Panc1 (cell line): ENCODE measurements at regions not wholly inside any gene's neighbourhood (a gene's known extent, or its start where the extent isn't known, plus 50 kb on each side); places are given as distances from the start of the nearest gene placed in this dataset.

Source experiments
- CTCF ChIP-seq: fragments of 450-650 bp; IDR thresholded peaks from 2 replicates; pipeline ENCODE4 v1.5.1; 2017; ENCODE audit warnings: mild to moderate bottlenecking
- POLR2AphosphoS5 ChIP-seq: IDR thresholded peaks from 2 replicates; pipeline ENCODE4 v1.6.1; 2012; ENCODE audit warnings: mild to moderate bottlenecking, low read depth, low read length, moderate library complexity
- TCF7L2 ChIP-seq: IDR thresholded peaks from 2 replicates; pipeline ENCODE4 v1.6.1; 2011; ENCODE audit warnings: mild to moderate bottlenecking, low read depth, low read length, inconsistent platforms

GRCh38 chr12:61934564-61934963 is 325.6 kb upstream of the USP15 start:
- TF ChIP-seq POLR2AphosphoS5 (no peak), CTCF (no peak), TCF7L2 (no peak)
